HG03432 (cell line): ENCODE measurements at regions not wholly inside any gene's neighbourhood (a gene's known extent, or its start where the extent isn't known, plus 50 kb on each side); places are given as distances from the start of the nearest gene placed in this dataset.
"Not testable (repeated sequence)": the region's sequence is repeated elsewhere in the genome, so short reads cannot be mapped to it uniquely, and the experiment has no call there.

Experiments
- ATAC-seq: cut with Tn5 transposase; IDR thresholded peaks from one replicate; pipeline ENCODE4 v1.9.1; 2021; ENCODE audit warnings: mild to moderate bottlenecking, moderate library complexity; ENCODE audit not compliant: unreplicated experiment

DNA sequence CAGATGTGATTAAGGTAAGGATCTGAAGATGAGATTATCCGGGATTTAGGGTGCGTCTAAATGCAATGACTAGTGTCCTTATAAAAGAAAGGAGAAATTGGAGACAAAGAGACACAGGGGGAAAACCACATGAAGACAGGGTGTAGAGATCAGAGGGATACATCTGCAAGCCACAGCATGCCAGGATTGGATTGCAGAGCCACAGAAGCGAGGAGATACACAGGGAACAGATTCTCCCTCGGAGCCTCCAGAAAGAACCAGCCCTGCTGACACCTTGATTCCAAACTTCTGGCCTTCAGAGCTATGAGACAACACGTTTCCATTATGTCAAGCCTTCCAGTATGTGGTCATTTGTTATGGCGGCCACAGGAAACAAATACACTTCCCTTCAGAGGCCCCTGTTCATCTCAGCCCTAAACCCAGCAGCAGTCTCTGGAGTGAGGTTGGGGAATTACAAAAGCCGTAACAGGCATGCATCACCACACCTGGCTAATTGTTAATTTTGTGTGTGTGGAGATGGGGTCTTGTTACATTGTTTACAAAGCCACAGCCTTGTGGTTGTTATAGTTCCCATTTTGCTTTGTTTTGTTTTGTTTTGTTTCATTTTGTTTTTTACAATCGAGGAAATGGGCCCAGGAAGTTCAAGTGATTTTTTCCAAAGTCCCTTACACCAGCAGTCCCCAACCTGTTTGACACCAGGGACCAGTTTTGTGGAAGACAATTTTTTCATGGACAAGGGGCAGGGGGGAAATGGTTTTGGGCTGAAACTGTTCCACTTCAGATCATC lies 51.6 kb upstream of the LYRM9 start:
- peak; percentile 61 for ATAC-seq

DNA sequence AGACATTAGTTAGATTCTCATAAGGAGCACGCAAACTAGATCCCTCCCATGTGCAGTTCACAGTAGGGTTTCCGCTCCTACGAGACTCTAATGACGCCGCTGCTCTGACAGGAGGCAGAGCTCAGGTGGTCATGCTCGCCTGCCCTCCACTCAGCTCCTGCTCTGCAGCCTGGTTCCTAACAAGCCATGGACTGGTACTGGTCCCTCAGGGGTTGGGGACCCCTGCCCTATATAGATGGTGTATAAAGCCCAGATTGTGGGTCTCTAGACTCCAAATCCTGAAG lies 52.1 kb upstream of the LYRM9 start:
- peak; percentile 37 for ATAC-seq

GRCh38 chr17:27945953-27946352 lies 52.8 kb upstream of the LYRM9 start:
- no peak for ATAC-seq

- no peak for ATAC-seq
Measured at GRCh38 chr17:27946513-27946912, 53.3 kb upstream of the LYRM9 start.

GRCh38 chr17:27947005-27947406 lies 53.8 kb upstream of the LYRM9 start:
- no peak for ATAC-seq

DNA sequence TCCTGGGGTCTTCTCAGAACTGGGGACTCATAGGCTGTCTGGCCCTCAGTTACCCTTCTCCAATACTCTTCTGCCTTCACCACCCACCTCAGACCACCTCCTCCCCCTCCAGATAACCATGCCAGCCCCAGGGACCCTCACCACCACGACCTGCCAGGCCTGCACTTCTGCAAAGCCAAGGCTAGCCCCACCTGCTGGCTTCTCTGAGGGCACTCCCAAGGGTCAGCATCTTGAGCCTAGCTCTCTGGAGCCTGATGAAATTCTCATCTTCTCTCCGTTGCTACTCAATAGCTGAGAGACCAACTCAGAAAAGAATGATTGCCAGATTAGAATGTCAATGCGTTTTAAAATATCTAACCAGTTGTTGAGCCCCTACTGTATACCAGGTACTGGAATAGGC lies 56.1 kb upstream of the LYRM9 start:
- ATAC-seq = no peak

DNA sequence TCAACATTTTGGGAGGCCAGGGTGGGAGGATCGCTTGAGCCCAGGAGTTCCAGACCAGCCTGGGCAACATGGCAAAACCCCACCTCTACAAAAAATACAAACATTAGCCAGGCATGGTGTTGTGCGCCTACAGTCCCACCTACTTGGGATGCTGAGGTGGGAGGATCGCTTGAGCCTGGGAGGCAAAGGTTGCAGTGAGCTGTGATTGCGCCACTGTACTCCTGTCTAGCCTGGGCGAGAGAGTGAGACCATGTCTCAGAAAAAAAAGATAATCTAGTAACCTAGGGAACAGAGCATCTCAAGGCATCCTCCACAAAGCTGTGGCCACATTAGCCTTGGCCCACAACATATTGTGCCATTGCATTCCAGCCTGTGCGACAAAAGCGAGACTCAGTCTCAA lies 57.1 kb upstream of the LYRM9 start:
- ATAC-seq = not testable (repeated sequence)

- ATAC-seq = no peak
Measured at GRCh38 chr17:27950995-27951394, 57.8 kb upstream of the LYRM9 start.

- ATAC-seq = no peak
Measured at GRCh38 chr17:27951872-27952271, 58.7 kb upstream of the LYRM9 start.

DNA sequence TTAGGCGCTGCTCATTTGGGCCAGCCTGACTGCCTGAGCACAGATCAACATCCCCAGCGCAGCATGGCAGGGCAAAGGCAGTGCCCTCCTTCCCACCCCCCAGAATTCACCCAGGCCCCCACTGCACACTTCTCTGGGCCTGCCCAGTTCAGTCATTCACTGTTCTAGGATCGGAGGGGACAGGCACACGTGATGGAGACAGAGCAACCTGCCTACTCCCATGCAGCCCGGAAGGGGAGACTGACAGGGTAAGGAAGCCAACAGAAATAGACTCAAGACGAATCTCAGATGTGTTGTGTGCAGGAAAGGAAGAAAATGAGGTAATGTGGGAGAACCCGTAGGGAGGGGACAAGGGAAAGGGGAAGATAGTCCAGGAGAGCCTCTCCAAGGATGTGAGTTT lies 59.2 kb upstream of the LYRM9 start:
- no peak for ATAC-seq

DNA sequence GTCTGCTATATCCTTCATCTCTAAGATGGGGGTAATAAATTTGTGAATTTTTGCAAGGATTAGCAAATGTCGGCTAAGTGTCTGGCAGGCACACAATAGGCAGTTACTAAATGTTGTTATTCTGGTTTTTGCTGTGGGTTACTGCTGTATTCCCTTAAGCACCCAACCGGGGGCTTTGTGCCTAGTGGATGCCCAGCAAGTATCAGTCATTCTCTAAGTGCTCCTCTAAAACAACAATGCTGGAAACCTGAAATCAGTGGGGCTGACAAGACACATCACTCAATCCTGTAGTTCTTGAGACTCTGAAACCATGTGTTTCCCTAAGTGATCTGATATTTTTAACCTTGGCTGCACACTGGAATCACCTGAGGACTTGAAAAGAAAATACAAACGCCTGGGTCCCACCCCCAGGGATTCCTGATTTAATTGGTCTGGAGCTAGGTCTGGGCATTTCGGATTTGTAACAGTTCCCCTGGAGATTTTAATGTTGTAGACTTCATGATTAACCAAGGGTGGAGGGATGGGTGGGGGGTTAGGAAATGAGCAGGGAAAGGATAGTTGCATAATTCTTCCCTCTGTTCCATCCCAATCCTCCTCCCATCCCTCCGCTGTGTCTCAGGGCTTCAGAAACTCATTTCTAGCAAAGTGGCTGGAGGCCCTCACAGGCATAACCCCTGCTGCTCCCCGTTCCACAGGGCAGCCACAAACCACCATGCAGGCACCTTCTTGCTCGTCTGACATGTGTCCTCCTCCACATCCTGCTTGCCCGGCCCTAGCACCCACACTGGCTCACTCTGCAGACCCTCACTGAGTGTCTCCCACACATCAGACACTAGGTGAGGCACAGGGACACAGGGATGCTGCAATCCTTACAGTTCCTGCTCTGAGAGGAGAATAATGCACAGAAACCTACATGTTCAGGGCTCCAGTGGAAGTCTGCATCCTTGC lies 61.7 kb upstream of the LYRM9 start:
- ATAC-seq = no peak

GRCh38 chr17:27956601-27957445 lies 63.7 kb upstream of the LYRM9 start:
- ATAC-seq = no peak

- not testable (repeated sequence) for ATAC-seq
Measured at GRCh38 chr17:27957446-27957793, 64.3 kb upstream of the LYRM9 start.

- no peak for ATAC-seq
Measured at GRCh38 chr17:27958708-27959381, 65.7 kb upstream of the LYRM9 start.

GRCh38 chr17:27959382-27959709 lies 66.2 kb upstream of the LYRM9 start:
- ATAC-seq = no peak

- no peak for ATAC-seq
Measured at GRCh38 chr17:27960183-27960849, 67.2 kb upstream of the LYRM9 start.

- not testable (repeated sequence) for ATAC-seq
Measured at GRCh38 chr17:27962581-27962980, 69.4 kb upstream of the LYRM9 start.

DNA sequence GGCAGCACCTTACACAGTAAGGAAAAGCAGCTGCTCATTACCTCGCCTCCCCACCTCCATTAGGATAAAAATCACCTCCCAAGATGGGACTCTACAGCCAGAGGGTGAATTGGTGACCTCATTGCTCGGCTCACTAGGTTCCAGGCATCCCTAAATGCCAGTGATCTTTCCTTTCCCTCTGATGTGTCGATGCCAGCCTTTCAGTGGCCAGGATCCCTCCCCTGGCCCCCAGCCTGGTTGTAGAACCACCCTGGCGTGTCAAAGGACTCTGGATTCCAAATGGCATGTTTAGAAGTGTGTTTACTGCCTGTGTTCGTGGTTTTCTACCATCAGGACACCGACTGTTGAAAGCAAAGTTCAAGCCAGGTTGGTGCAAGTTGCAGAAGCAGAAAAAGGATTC lies 72.1 kb upstream of the LYRM9 start:
- no peak for ATAC-seq

DNA sequence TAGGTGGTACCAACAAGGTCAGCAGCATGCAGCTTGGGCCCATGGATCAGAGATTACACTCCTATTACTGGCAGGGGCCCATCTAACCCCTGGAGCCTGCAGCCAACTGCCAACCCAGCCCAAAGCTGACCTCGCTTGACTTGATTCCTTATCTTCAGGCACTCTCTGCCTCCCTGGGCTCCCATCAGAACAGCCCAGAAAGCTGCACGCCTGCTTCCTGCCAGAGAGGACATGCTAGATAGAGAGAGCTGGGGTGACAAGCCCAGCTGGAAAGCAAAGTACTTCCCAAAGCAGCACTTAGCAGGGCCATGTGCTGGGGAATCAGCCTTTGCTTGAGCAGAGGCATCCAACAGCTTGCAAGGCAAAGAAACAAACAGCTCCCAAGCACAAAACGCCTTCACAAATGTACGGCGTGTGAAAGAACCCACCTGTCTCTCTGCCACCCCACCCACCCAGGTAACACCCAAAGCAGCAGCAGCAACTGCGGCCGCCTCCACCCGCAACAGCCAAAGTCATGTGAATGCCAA lies 74.2 kb upstream of the NLK start:
- no peak for ATAC-seq

GRCh38 chr17:27970587-27970986 lies 71.9 kb upstream of the NLK start:
- ATAC-seq = no peak
